ENCODE measurements at regions not wholly inside any gene's neighbourhood (a gene's known extent, or its start where the extent isn't known, plus 50 kb on each side); places are given as distances from the start of the nearest gene placed in this dataset.

DNA sequence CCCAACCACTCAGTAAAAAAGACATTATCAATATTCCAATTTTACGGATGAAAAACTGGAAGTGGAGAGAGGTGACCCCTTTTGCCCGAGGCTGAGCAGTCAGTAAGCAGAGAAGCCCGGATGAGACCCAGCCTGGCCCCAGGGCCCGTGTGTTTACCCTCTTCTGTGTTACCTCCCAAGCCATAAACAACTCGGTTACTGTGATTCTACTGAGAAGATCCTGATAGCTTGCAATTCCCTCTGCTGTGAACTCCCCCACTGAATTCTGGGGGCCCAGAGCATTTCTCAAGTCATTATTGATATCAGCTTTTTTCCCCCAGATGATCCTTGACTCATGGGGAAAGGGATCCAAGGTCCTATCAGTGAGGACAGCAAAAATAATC, 482.6 kb upstream of the ERCC4 start:
- no peak for TF ChIP-seq POLR2A (IDR thresholded peaks at IDR 0.05)
- TF ChIP-seq EP300 (IDR thresholded peaks at IDR 0.05): no peak
- TF ChIP-seq, protein P1, sequence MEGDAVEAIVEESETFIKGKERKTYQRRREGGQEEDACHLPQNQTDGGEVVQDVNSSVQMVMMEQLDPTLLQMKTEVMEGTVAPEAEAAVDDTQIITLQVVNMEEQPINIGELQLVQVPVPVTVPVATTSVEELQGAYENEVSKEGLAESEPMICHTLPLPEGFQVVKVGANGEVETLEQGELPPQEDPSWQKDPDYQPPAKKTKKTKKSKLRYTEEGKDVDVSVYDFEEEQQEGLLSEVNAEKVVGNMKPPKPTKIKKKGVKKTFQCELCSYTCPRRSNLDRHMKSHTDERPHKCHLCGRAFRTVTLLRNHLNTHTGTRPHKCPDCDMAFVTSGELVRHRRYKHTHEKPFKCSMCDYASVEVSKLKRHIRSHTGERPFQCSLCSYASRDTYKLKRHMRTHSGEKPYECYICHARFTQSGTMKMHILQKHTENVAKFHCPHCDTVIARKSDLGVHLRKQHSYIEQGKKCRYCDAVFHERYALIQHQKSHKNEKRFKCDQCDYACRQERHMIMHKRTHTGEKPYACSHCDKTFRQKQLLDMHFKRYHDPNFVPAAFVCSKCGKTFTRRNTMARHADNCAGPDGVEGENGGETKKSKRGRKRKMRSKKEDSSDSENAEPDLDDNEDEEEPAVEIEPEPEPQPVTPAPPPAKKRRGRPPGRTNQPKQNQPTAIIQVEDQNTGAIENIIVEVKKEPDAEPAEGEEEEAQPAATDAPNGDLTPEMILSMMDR (IDR thresholded peaks at IDR 0.05): no peak
